Gastrocnemius medialis (tissue), 4 donors: ENCODE measurements at regions not wholly inside any gene's neighbourhood (a gene's known extent, or its start where the extent isn't known, plus 50 kb on each side); places are given as distances from the start of the nearest gene placed in this dataset.

Experiments used
- POLR2A ChIP-seq, 2 donors: fragments of 450-650 bp; IDR thresholded peaks; one replicate each; pipeline ENCODE4 v1.6.1; 2017; ENCODE audit warnings: antibody characterized with exemption in 2 of 2, mild to moderate bottlenecking in 2 of 2, moderate library complexity in 2 of 2
- TF ChIP-seq, protein P1 (sequence below), 5 experiments: fragments of 450-650 bp in 3 of 5; fragments of 200-600 bp in 2 of 5; sonication (generic) in 2 of 5; IDR thresholded peaks in 4 of 5; conservative IDR thresholded peaks in 1 of 5; 1 replicate in 4 of 5; 2 replicates in 1 of 5; pipeline ENCODE4 v1.5.1; 2016 to 2019; ENCODE audit warnings: antibody characterized with exemption in 5 of 5, mild to moderate bottlenecking in 3 of 5, moderate library complexity in 3 of 5

DNA sequence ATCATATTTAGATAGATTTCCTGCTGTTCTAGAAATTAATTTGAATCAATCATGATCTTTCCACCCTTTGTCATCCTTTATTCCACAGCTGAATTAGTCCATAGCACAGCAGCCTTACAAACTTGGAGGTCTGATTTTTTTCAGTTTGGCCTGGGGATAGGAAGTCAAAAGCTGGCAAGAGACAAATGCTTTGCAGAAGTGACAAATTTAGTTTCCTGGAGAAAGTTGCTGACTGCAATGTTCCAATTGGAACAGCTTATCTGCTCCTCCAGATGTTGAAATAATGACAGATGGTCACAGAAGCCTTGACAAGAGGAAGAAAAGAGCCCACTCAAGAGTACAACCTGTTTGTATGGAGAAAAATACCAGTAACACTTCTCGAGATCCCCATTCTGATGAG is 1276.1 kb upstream of the CDH8 start:
- TF ChIP-seq, protein P1, sequence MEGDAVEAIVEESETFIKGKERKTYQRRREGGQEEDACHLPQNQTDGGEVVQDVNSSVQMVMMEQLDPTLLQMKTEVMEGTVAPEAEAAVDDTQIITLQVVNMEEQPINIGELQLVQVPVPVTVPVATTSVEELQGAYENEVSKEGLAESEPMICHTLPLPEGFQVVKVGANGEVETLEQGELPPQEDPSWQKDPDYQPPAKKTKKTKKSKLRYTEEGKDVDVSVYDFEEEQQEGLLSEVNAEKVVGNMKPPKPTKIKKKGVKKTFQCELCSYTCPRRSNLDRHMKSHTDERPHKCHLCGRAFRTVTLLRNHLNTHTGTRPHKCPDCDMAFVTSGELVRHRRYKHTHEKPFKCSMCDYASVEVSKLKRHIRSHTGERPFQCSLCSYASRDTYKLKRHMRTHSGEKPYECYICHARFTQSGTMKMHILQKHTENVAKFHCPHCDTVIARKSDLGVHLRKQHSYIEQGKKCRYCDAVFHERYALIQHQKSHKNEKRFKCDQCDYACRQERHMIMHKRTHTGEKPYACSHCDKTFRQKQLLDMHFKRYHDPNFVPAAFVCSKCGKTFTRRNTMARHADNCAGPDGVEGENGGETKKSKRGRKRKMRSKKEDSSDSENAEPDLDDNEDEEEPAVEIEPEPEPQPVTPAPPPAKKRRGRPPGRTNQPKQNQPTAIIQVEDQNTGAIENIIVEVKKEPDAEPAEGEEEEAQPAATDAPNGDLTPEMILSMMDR (IDR thresholded peaks at IDR 0.05 in 4 of 5, conservative IDR thresholded peaks at IDR 0.05 in 1 of 5): no peak
- no peak for TF ChIP-seq POLR2A (IDR thresholded peaks at IDR 0.05)
